Esophagus muscularis mucosa (tissue), 4 donors: ENCODE measurements at regions not wholly inside any gene's neighbourhood (a gene's known extent, or its start where the extent isn't known, plus 50 kb on each side); places are given as distances from the start of the nearest gene placed in this dataset.

Source experiments
- CTCF ChIP-seq, 3 experiments: fragments of 200-600 bp in 2 of 3; fragments of 450-650 bp in 1 of 3; sonication (generic) in 2 of 3; IDR thresholded peaks; one replicate each; pipeline ENCODE4 v1.5.1; 2017 to 2019; ENCODE audit warnings: antibody characterized with exemption in 3 of 3, mild to moderate bottlenecking in 2 of 3, moderate library complexity in 1 of 3
- EP300 ChIP-seq: sonication (generic); formaldehyde crosslinking; IDR thresholded peaks from one replicate; pipeline ENCODE4 v1.6.1; 2017; ENCODE audit warnings: antibody characterized with exemption
- POLR2A ChIP-seq: fragments of 450-650 bp; IDR thresholded peaks from one replicate; pipeline ENCODE4 v1.6.1; 2017; ENCODE audit warnings: antibody characterized with exemption, moderate library complexity, mild to moderate bottlenecking, low read depth
- POLR2AphosphoS5 ChIP-seq, 2 donors: sonication (generic); formaldehyde crosslinking; IDR thresholded peaks; one replicate each; pipeline ENCODE4 v1.6.1; 2017; ENCODE audit warnings: antibody characterized with exemption in 2 of 2

- no peak for TF ChIP-seq CTCF (IDR thresholded peaks at IDR 0.05)
- no peak for TF ChIP-seq POLR2A
- TF ChIP-seq EP300: no peak
- TF ChIP-seq POLR2AphosphoS5 (IDR thresholded peaks at IDR 0.05): no peak
These were observed 189.1 kb downstream of the ADAMTS15 start for GRCh38 chr11:130637566-130637965.
